Hematopoietic multipotent progenitor cell treated with erythropoietin and hydrocortisone succinate and interleukin-3 and kit ligand, for 6 days (in vitro differentiated cells): ENCODE measurements at regions not wholly inside any gene's neighbourhood (a gene's known extent, or its start where the extent isn't known, plus 50 kb on each side); places are given as distances from the start of the nearest gene placed in this dataset.
"Not testable (repeated sequence)": the region's sequence is repeated elsewhere in the genome, so short reads cannot be mapped to it uniquely, and the experiment has no call there.

Experiments used
- DNase-seq: peaks from one replicate; pipeline ENCODE4 v3.0.0-alpha.2; 2015

GRCh38 chrX:19243431-19243830, 100.3 kb upstream of the PDHA1 start:
- no peak for DNase-seq

GRCh38 chrX:19244921-19245320, 98.8 kb upstream of the PDHA1 start:
- DNase-seq = not testable (repeated sequence)

- no peak for DNase-seq
These were observed 97.9 kb upstream of the PDHA1 start for GRCh38 chrX:19245711-19246269.

- no peak for DNase-seq
These were observed 86.7 kb upstream of the PDHA1 start for GRCh38 chrX:19256986-19257385.

GRCh38 chrX:19261026-19261425, 82.7 kb upstream of the PDHA1 start:
- DNase-seq = not testable (repeated sequence)

GRCh38 chrX:19270727-19271126, 73.0 kb upstream of the PDHA1 start:
- no peak for DNase-seq

GRCh38 chrX:19272452-19272851, 71.3 kb upstream of the PDHA1 start:
- no peak for DNase-seq

- DNase-seq = no peak
These were observed 63.1 kb upstream of the PDHA1 start for GRCh38 chrX:19280636-19281035.

GRCh38 chrX:19281256-19281655, 62.5 kb upstream of the PDHA1 start:
- no peak for DNase-seq

GRCh38 chrX:19283597-19284339, 60.0 kb upstream of the PDHA1 start:
- DNase-seq = no peak

- DNase-seq = no peak
These were observed 57.9 kb upstream of the PDHA1 start for GRCh38 chrX:19285857-19286256.

GRCh38 chrX:19291086-19291485, 52.6 kb upstream of the PDHA1 start:
- no peak for DNase-seq

GRCh38 chrX:19293606-19294325, 50.0 kb upstream of the PDHA1 start:
- no peak for DNase-seq
